ENCODE measurements at regions not wholly inside any gene's neighbourhood (a gene's known extent, or its start where the extent isn't known, plus 50 kb on each side); places are given as distances from the start of the nearest gene placed in this dataset.

- DNase-seq (ENCODE audit: low read depth): no peak
- no peak for TF ChIP-seq CTCF (IDR thresholded peaks at IDR 0.05; ENCODE audit: insufficient read depth, low read depth, low read length)
- no peak overlapping the region for H3K4me3 ChIP-seq (ENCODE audit: low read depth, low read length)
These were observed 66.4 kb upstream of the GDF10 start for GRCh38 chr10:47233631-47234030.

GRCh38 chr10:47235484-47235883, 64.5 kb upstream of the GDF10 start:
- H3K4me3 ChIP-seq (ENCODE audit: low read depth, low read length): no peak overlapping the region
- no peak for DNase-seq (ENCODE audit: low read depth)
- TF ChIP-seq CTCF (IDR thresholded peaks at IDR 0.05; ENCODE audit: insufficient read depth, low read depth, low read length): no peak

- H3K4me3 ChIP-seq (ENCODE audit: low read depth, low read length): no peak overlapping the region
- TF ChIP-seq CTCF (IDR thresholded peaks at IDR 0.05; ENCODE audit: insufficient read depth, low read depth, low read length): no peak
- DNase-seq (ENCODE audit: low read depth): no peak
These were observed 62.4 kb upstream of the GDF10 start for GRCh38 chr10:47237316-47238260.

GRCh38 chr10:47238331-47239095, 61.5 kb upstream of the GDF10 start:
- no peak overlapping the region for H3K4me3 ChIP-seq (ENCODE audit: low read depth, low read length)
- no peak for DNase-seq (ENCODE audit: low read depth)
- no peak for TF ChIP-seq CTCF (IDR thresholded peaks at IDR 0.05; ENCODE audit: insufficient read depth, low read depth, low read length)

- TF ChIP-seq CTCF (IDR thresholded peaks at IDR 0.05; ENCODE audit: insufficient read depth, low read depth, low read length): no peak
- no peak for DNase-seq (ENCODE audit: low read depth)
- no peak overlapping the region for H3K4me3 ChIP-seq (ENCODE audit: low read depth, low read length)
These were observed 60.8 kb upstream of the GDF10 start for GRCh38 chr10:47239211-47239610.

- no peak overlapping the region for H3K4me3 ChIP-seq (ENCODE audit: low read depth, low read length)
- TF ChIP-seq CTCF (IDR thresholded peaks at IDR 0.05; ENCODE audit: insufficient read depth, low read depth, low read length): no peak
- no peak for DNase-seq (ENCODE audit: low read depth)
These were observed 59.8 kb upstream of the GDF10 start for GRCh38 chr10:47240173-47240572.

Data from fibroblast of villous mesenchyme (primary cell).